Smooth muscle cell (in vitro differentiated cells): ENCODE measurements at regions not wholly inside any gene's neighbourhood (a gene's known extent, or its start where the extent isn't known, plus 50 kb on each side); places are given as distances from the start of the nearest gene placed in this dataset.

Experiments used
- DNase-seq: peaks from one replicate; lab custom pipeline; 2025; ENCODE audit not compliant: unreplicated experiment; lab: John Stamatoyannopoulos, UW
- H2AFZ ChIP-seq: fragments of 200-600 bp; sonication (generic); 2 replicates; pipeline ENCODE4 v1.6.0; 2016; ENCODE audit warnings: antibody characterized with exemption, low read depth, mild to moderate bottlenecking
- H3F3A ChIP-seq: fragments of 200-600 bp; sonication (generic); 2 replicates; pipeline ENCODE4 v1.6.0; 2017; ENCODE audit warnings: antibody characterized with exemption, low read depth
- H3K27ac ChIP-seq: fragments of 200-600 bp; sonication (generic); 2 replicates; pipeline ENCODE4 v1.5.1; 2016; ENCODE audit warnings: low read depth, mild to moderate bottlenecking
- H3K27me3 ChIP-seq: fragments of 200-600 bp; sonication (generic); 2 replicates; pipeline ENCODE4 v1.6.1; 2016; ENCODE audit warnings: low read depth, mild to moderate bottlenecking
- H3K36me3 ChIP-seq: fragments of 200-600 bp; sonication (generic); 2 replicates; pipeline ENCODE4 v1.5.1; 2016; ENCODE audit warnings: low read depth
- H3K4me1 ChIP-seq: fragments of 200-600 bp; sonication (generic); 2 replicates; pipeline ENCODE4 v1.5.1; 2016; ENCODE audit warnings: low read depth
- H3K4me2 ChIP-seq: fragments of 200-600 bp; sonication (generic); 2 replicates; pipeline ENCODE4 v1.6.0; 2016; ENCODE audit warnings: mild to moderate bottlenecking
- H3K4me3 ChIP-seq: fragments of 200-600 bp; sonication (generic); 2 replicates; pipeline ENCODE4 v1.5.1; 2016; ENCODE audit warnings: mild to moderate bottlenecking
- H3K79me2 ChIP-seq: fragments of 200-600 bp; sonication (generic); 2 replicates; pipeline ENCODE4 v1.6.0; 2016; ENCODE audit warnings: low read depth, mild to moderate bottlenecking
- H3K9ac ChIP-seq: fragments of 200-600 bp; sonication (generic); 2 replicates; pipeline ENCODE4 v1.6.0; 2016; ENCODE audit warnings: low read depth
- H3K9me3 ChIP-seq: fragments of 200-600 bp; sonication (generic); replicated peaks from 2 replicates; pipeline ENCODE4 v1.5.1; 2016; ENCODE audit warnings: low read depth
- H4K20me1 ChIP-seq: fragments of 200-600 bp; sonication (generic); 2 replicates; pipeline ENCODE4 v1.6.0; 2016; ENCODE audit warnings: low read depth
- CTCF ChIP-seq: fragments of 200-600 bp; sonication (generic); IDR thresholded peaks from 2 replicates; pipeline ENCODE4 v1.5.1; 2017; ENCODE audit warnings: borderline replicate concordance, mild to moderate bottlenecking, antibody characterized with exemption; ENCODE audit not compliant: insufficient read depth, poor library complexity, severe bottlenecking
- WGBS: methylation state at CpG from one replicate; pipeline ENCODE4 v1.1.7; 2016; ENCODE audit warnings: low lambda C conversion rate; 5-methylcytosine and 5-hydroxymethylcytosine counted together

GRCh38 chr3:39721076-39721475, 88.3 kb upstream of the MYRIP start:
- H3K36me3 ChIP-seq = no peaks in the 10 kb centered on the region
- 31% methylated on average over 1 of the region's 1 CpG for WGBS
- DNase-seq = no peak
- H3K4me3 ChIP-seq = no peak overlapping the region
- TF ChIP-seq CTCF = no peak
- no peak overlapping the region for H2AFZ ChIP-seq
- H3K9me3 ChIP-seq = no peaks in the 10 kb centered on the region
- no peaks in the 10 kb centered on the region for H3K4me1 ChIP-seq
- no peaks in the 10 kb centered on the region for H4K20me1 ChIP-seq
- no peak overlapping the region for H3K27ac ChIP-seq
- H3K27me3 ChIP-seq = peaks cover 36% of the 10 kb centered on the region
- H3K4me2 ChIP-seq = no peak overlapping the region
- no peak overlapping the region for H3K9ac ChIP-seq
- no peaks in the 10 kb centered on the region for H3K79me2 ChIP-seq
- peaks cover 7% of the 10 kb centered on the region for H3F3A ChIP-seq

GRCh38 chr3:39724233-39724846, 85.1 kb upstream of the MYRIP start:
- H3K4me1 ChIP-seq = no peaks in the 10 kb centered on the region
- no peak overlapping the region for H2AFZ ChIP-seq
- no peaks in the 10 kb centered on the region for H3K36me3 ChIP-seq
- H3K4me2 ChIP-seq = no peak overlapping the region
- H4K20me1 ChIP-seq = no peaks in the 10 kb centered on the region
- no peak overlapping the region for H3K9ac ChIP-seq
- DNase-seq = no peak
- H3K79me2 ChIP-seq = no peaks in the 10 kb centered on the region
- TF ChIP-seq CTCF = peak; percentile 20
- WGBS = 81% methylated on average over 1 of the region's 1 CpG
- no peak overlapping the region for H3K27ac ChIP-seq
- no peaks in the 10 kb centered on the region for H3K9me3 ChIP-seq
- peaks cover under 1% of the 10 kb centered on the region for H3F3A ChIP-seq
- no peak overlapping the region for H3K4me3 ChIP-seq
- H3K27me3 ChIP-seq = peaks cover 49% of the 10 kb centered on the region

GRCh38 chr3:39725321-39725720, 84.1 kb upstream of the MYRIP start:
- Histone ChIP-seq H4K20me1 (no peaks in the 10 kb centered on the region), H3K4me3 (no peak overlapping the region), H3K27ac (no peak overlapping the region), H3K9me3 (no peaks in the 10 kb centered on the region), H3K9ac (no peak overlapping the region), H3K36me3 (no peaks in the 10 kb centered on the region), H2AFZ (no peak overlapping the region), H3F3A (no peaks in the 10 kb centered on the region), H3K4me1 (no peaks in the 10 kb centered on the region), H3K4me2 (no peak overlapping the region), H3K79me2 (no peaks in the 10 kb centered on the region), H3K27me3 (peaks cover 49% of the 10 kb centered on the region)
- DNase-seq = no peak
- no peak for TF ChIP-seq CTCF
- WGBS = 90% methylated on average over 1 of the region's 1 CpG

GRCh38 chr3:39727415-39727814, 82.0 kb upstream of the MYRIP start:
- no peaks in the 10 kb centered on the region for H3K36me3 ChIP-seq
- H2AFZ ChIP-seq = no peak overlapping the region
- 61% methylated on average over 3 of the region's 3 CpGs for WGBS
- no peaks in the 10 kb centered on the region for H3F3A ChIP-seq
- no peak overlapping the region for H3K4me2 ChIP-seq
- no peaks in the 10 kb centered on the region for H3K9me3 ChIP-seq
- no peak for TF ChIP-seq CTCF
- no peak overlapping the region for H3K9ac ChIP-seq
- no peak overlapping the region for H3K27ac ChIP-seq
- H3K27me3 ChIP-seq = peaks cover 39% of the 10 kb centered on the region
- no peaks in the 10 kb centered on the region for H4K20me1 ChIP-seq
- no peak overlapping the region for H3K4me3 ChIP-seq
- no peak for DNase-seq
- H3K4me1 ChIP-seq = no peaks in the 10 kb centered on the region
- no peaks in the 10 kb centered on the region for H3K79me2 ChIP-seq
